WTC11 (cell line): ENCODE measurements at regions not wholly inside any gene's neighbourhood (a gene's known extent, or its start where the extent isn't known, plus 50 kb on each side); places are given as distances from the start of the nearest gene placed in this dataset.
"Not testable (repeated sequence)": the region's sequence is repeated elsewhere in the genome, so short reads cannot be mapped to it uniquely, and the experiment has no call there.

Source experiments
- ATAC-seq: fragments of 200-7000 bp; cut with Tn5 transposase; 2 replicates; pipeline ENCODE4 v1.10.0; 2021; ENCODE audit warnings: mild to moderate bottlenecking, moderate library complexity
- CTCF ChIA-PET: fragments of 300-600 bp; sonication (Branson Sonifier 250); formaldehyde crosslinking; loops from one replicate; lab custom pipeline; 2021; ENCODE audit warnings: antibody characterized with exemption; lab: Charles Lee
- POLR2A ChIA-PET: fragments of 350-600 bp; sonication (Branson Sonifier 250); formaldehyde crosslinking; loops from one replicate; lab custom pipeline; 2021; ENCODE audit warnings: antibody characterized with exemption; lab: Charles Lee
- DNase-seq: peaks from one replicate; pipeline ENCODE4 v3.0.0; 2021; ENCODE audit warnings: low spot score
- H3K27ac Mint-ChIP-seq: 2 replicates; pipeline ENCODE4 v1.8.0; 2021; ENCODE audit warnings: mixed read lengths
- H3K27me3 Mint-ChIP-seq: 2 replicates; pipeline ENCODE4 v1.8.0; 2021; ENCODE audit warnings: low read depth, mild to moderate bottlenecking, moderate library complexity, mixed read lengths
- H3K36me3 Mint-ChIP-seq: 2 replicates; pipeline ENCODE4 v1.8.0; 2021; ENCODE audit warnings: mixed read lengths
- H3K4me1 Mint-ChIP-seq: 2 replicates; pipeline ENCODE4 v1.8.0; 2022; ENCODE audit warnings: mixed read lengths
- H3K4me3 Mint-ChIP-seq: 2 replicates; pipeline ENCODE4 v1.8.0; 2021; ENCODE audit warnings: mild to moderate bottlenecking, moderate library complexity, mixed read lengths
- H3K9me3 Mint-ChIP-seq: 2 replicates; pipeline ENCODE4 v1.8.0; 2021; ENCODE audit warnings: mixed read lengths
- ARID4B ChIP-seq: sonication (generic); formaldehyde crosslinking; IDR thresholded peaks from 2 replicates; pipeline ENCODE4 v1.8.0; 2023; ENCODE audit warnings: missing genetic modification reagents, mild to moderate bottlenecking, borderline replicate concordance
- ATF3 ChIP-seq: sonication (generic); formaldehyde crosslinking; conservative IDR thresholded peaks from 2 replicates; pipeline ENCODE4 v1.8.1; 2022; ENCODE audit warnings: mild to moderate bottlenecking, missing genetic modification reagents
- CTCF ChIP-seq: fragments of 200-600 bp; IDR thresholded peaks from 2 replicates; pipeline ENCODE4 v1.8.0; 2022; ENCODE audit warnings: antibody characterized with exemption
- E2F4 ChIP-seq: sonication (generic); formaldehyde crosslinking; IDR thresholded peaks from 2 replicates; pipeline ENCODE4 v1.8.1; 2022; ENCODE audit warnings: low read depth, mild to moderate bottlenecking, moderate library complexity, missing genetic modification reagents, borderline replicate concordance
- ESRRA ChIP-seq: sonication (generic); formaldehyde crosslinking; IDR thresholded peaks from 2 replicates; pipeline ENCODE4 v1.8.1; 2022; ENCODE audit warnings: mild to moderate bottlenecking, missing genetic modification reagents, borderline replicate concordance
- GRHL2 ChIP-seq: fragments of 250-450 bp; sonication (Bioruptor Pico); IDR thresholded peaks from 2 replicates; pipeline ENCODE4 v1.8.0; 2022; ENCODE audit warnings: mild to moderate bottlenecking, moderate library complexity; ENCODE audit not compliant: insufficient replicate concordance, severe bottlenecking
- HMGA2 ChIP-seq: fragments of 250-450 bp; sonication (Bioruptor Pico); IDR thresholded peaks from 2 replicates; pipeline ENCODE4 v1.4.0; 2021; ENCODE audit warnings: mild to moderate bottlenecking, moderate library complexity
- HMGXB4 ChIP-seq: sonication (generic); formaldehyde crosslinking; IDR thresholded peaks from 2 replicates; pipeline ENCODE4 v1.8.1; 2023; ENCODE audit warnings: mild to moderate bottlenecking, moderate library complexity, missing genetic modification reagents
- NFATC4 ChIP-seq: fragments of 250-450 bp; sonication (Bioruptor Pico); IDR thresholded peaks from 2 replicates; pipeline ENCODE4 v1.9.0; 2021; ENCODE audit warnings: mild to moderate bottlenecking
- NFYB ChIP-seq: sonication (generic); formaldehyde crosslinking; conservative IDR thresholded peaks from 2 replicates; pipeline ENCODE4 v1.8.0; 2022; ENCODE audit warnings: low read depth, missing genetic modification reagents
- NR1H2 ChIP-seq: sonication (generic); formaldehyde crosslinking; IDR thresholded peaks from 2 replicates; pipeline ENCODE4 v1.9.0; 2021; ENCODE audit warnings: mild to moderate bottlenecking, moderate library complexity, missing genetic modification reagents
- RELA ChIP-seq: sonication (generic); formaldehyde crosslinking; IDR thresholded peaks from 2 replicates; pipeline ENCODE4 v1.8.1; 2022; ENCODE audit warnings: missing genetic modification reagents, mild to moderate bottlenecking, borderline replicate concordance
- TP53 ChIP-seq: sonication (generic); formaldehyde crosslinking; IDR thresholded peaks from 2 replicates; pipeline ENCODE4 v1.8.1; 2023; ENCODE audit warnings: mild to moderate bottlenecking, missing genetic modification reagents
- USF2 ChIP-seq: sonication (generic); formaldehyde crosslinking; IDR thresholded peaks from 2 replicates; pipeline ENCODE4 v1.8.1; 2023; ENCODE audit warnings: mild to moderate bottlenecking, missing genetic modification reagents, moderate library complexity
- ZBTB21 ChIP-seq: sonication (generic); formaldehyde crosslinking; IDR thresholded peaks from 2 replicates; pipeline ENCODE4 v1.8.1; 2023; ENCODE audit warnings: mild to moderate bottlenecking, missing genetic modification reagents, borderline replicate concordance
- ZNF219 ChIP-seq: sonication (generic); formaldehyde crosslinking; IDR thresholded peaks from 2 replicates; pipeline ENCODE4 v1.8.0; 2023; ENCODE audit warnings: missing genetic modification reagents, mild to moderate bottlenecking, borderline replicate concordance
- ZNF281 ChIP-seq: sonication (generic); formaldehyde crosslinking; IDR thresholded peaks from 2 replicates; pipeline ENCODE4 v1.8.0; 2023; ENCODE audit warnings: mild to moderate bottlenecking, missing genetic modification reagents
- ZNF512 ChIP-seq: sonication (generic); formaldehyde crosslinking; IDR thresholded peaks from 2 replicates; pipeline ENCODE4 v1.8.1; 2022; ENCODE audit warnings: missing genetic modification reagents, borderline replicate concordance

GRCh38 chr2:17133052-17133671, 385.1 kb downstream of the RAD51AP2 start:
- no peak for TF ChIP-seq TP53 (CRISPR knock-in tag)
- no peak for TF ChIP-seq NFYB (CRISPR knock-in tag)
- no peak for TF ChIP-seq E2F4 (CRISPR knock-in tag)
- no peak for TF ChIP-seq HMGA2
- no peak for TF ChIP-seq ZBTB21 (CRISPR knock-in tag)
- no peak for TF ChIP-seq RELA (CRISPR knock-in tag)
- TF ChIP-seq USF2 (CRISPR knock-in tag), result no peak
- no peak for TF ChIP-seq NR1H2
- TF ChIP-seq ZNF219 (CRISPR knock-in tag), result no peak
- TF ChIP-seq ZNF512 (CRISPR knock-in tag), result no peak
- TF ChIP-seq CTCF, result no peak
- no peak for TF ChIP-seq GRHL2 (CRISPR knock-in tag)
- no peak for TF ChIP-seq NFATC4 (CRISPR knock-in tag)
- no peak for TF ChIP-seq ESRRA (CRISPR knock-in tag)
- TF ChIP-seq ARID4B (CRISPR knock-in tag), result no peak
- TF ChIP-seq ATF3 (CRISPR knock-in tag), result no peak
- no peak for TF ChIP-seq ZNF281 (CRISPR knock-in tag)
- TF ChIP-seq HMGXB4 (CRISPR knock-in tag), result no peak
- ATAC-seq (no peak), DNase-seq (no peak)
- no peak overlapping the region for H3K4me3 Mint-ChIP-seq
- CTCF ChIA-PET, result no interaction called here
- H3K27ac Mint-ChIP-seq, result no peak overlapping the region
- peaks cover under 1% of the 10 kb centered on the region for H3K4me1 Mint-ChIP-seq
- no peaks in the 10 kb centered on the region for H3K9me3 Mint-ChIP-seq
- H3K27me3 Mint-ChIP-seq, result no peaks in the 10 kb centered on the region
- POLR2A ChIA-PET, result no interaction called here
- H3K36me3 Mint-ChIP-seq, result no peaks in the 10 kb centered on the region

- CTCF ChIA-PET, DNase-seq, H3K36me3 Mint-ChIP-seq, H3K27ac Mint-ChIP-seq, H3K9me3 Mint-ChIP-seq, POLR2A ChIA-PET, H3K4me1 Mint-ChIP-seq, ATAC-seq, H3K27me3 Mint-ChIP-seq, H3K4me3 Mint-ChIP-seq: not testable (repeated sequence)
Measured at GRCh38 chr2:17130627-17131026, 387.6 kb downstream of the RAD51AP2 start.
